Epithelial cell of proximal tubule (primary cell): ENCODE measurements at regions not wholly inside any gene's neighbourhood (a gene's known extent, or its start where the extent isn't known, plus 50 kb on each side); places are given as distances from the start of the nearest gene placed in this dataset.

ENCODE experiments used
- DNase-seq: peaks from one replicate; pipeline ENCODE4 v3.0.0-alpha.2; 2011; ENCODE audit warnings: low read depth
- H3K4me3 ChIP-seq: 2 replicates; pipeline ENCODE4 v1.5.1; 2011; ENCODE audit warnings: low read depth, mild to moderate bottlenecking, low read length
- CTCF ChIP-seq: conservative IDR thresholded peaks from 2 replicates; pipeline ENCODE4 v1.5.1; 2012; ENCODE audit warnings: low read depth, mild to moderate bottlenecking, low read length

- no peak for DNase-seq
- H3K4me3 ChIP-seq, result no peak overlapping the region
- no peak for TF ChIP-seq CTCF
Measured at GRCh38 chr4:22906045-22906444, 213.3 kb downstream of the GBA3 start.

- TF ChIP-seq CTCF, result no peak
- no peak for DNase-seq
- H3K4me3 ChIP-seq, result no peak overlapping the region
Measured at GRCh38 chr4:22903913-22904312, 211.2 kb downstream of the GBA3 start.

GRCh38 chr4:22901631-22902030 lies 208.9 kb downstream of the GBA3 start:
- no peak for TF ChIP-seq CTCF
- DNase-seq, result no peak
- H3K4me3 ChIP-seq, result no peak overlapping the region

- DNase-seq, result no peak
- no peak for TF ChIP-seq CTCF
- H3K4me3 ChIP-seq, result no peak overlapping the region
Measured at GRCh38 chr4:22900876-22901275, 208.1 kb downstream of the GBA3 start.

- no peak for DNase-seq
- no peak overlapping the region for H3K4me3 ChIP-seq
- TF ChIP-seq CTCF, result peak; percentile 82
Measured at GRCh38 chr4:22897520-22898108, 204.9 kb downstream of the GBA3 start.

GRCh38 chr4:22895482-22895881 lies 202.7 kb downstream of the GBA3 start:
- no peak for DNase-seq
- no peak for TF ChIP-seq CTCF
- H3K4me3 ChIP-seq, result no peak overlapping the region

- no peak for DNase-seq
- H3K4me3 ChIP-seq, result no peak overlapping the region
- TF ChIP-seq CTCF, result no peak
Measured at GRCh38 chr4:22884157-22884556, 191.4 kb downstream of the GBA3 start.
